ENCODE measurements at regions not wholly inside any gene's neighbourhood (a gene's known extent, or its start where the extent isn't known, plus 50 kb on each side); places are given as distances from the start of the nearest gene placed in this dataset.

GRCh38 chr12:17148706-17149105 is 542.7 kb upstream of the LMO3 start:
- no peak overlapping the region for H3K4me3 ChIP-seq
- DNase-seq (no peak), ATAC-seq (no peak)
- no peaks in the 10 kb centered on the region for H3K36me3 ChIP-seq
- H3K4me1 ChIP-seq, result no peaks in the 10 kb centered on the region
- no peak for TF ChIP-seq CTCF (IDR thresholded peaks at IDR 0.05)
- intact Hi-C loops (cut with DNase I), result no loop called here
- WGBS, 2 donors, result 68 to 71% methylated on average over 3 of the region's 3 CpGs
- H3K27me3 ChIP-seq, result no peaks in the 10 kb centered on the region
- peaks cover 0 to 41% (median 2%) of the 10 kb centered on the region in 11 donors for H3K9me3 ChIP-seq
- no peak overlapping the region for H3K27ac ChIP-seq

- DNase-seq, result no peak
- intact Hi-C loops (cut with DNase I), result no loop called here
- Histone ChIP-seq H3K9me3 (peaks cover 0 to 20% (median 4%) of the 10 kb centered on the region in 11 donors), H3K4me3 (no peak overlapping the region), H3K36me3 (no peaks in the 10 kb centered on the region), H3K4me1 (no peaks in the 10 kb centered on the region), H3K27me3 (no peaks in the 10 kb centered on the region), H3K27ac (no peak overlapping the region)
- no peak for ATAC-seq
- TF ChIP-seq CTCF (IDR thresholded peaks at IDR 0.05), result no peak
- WGBS, 2 donors, result 40 to 45% methylated on average over 2 of the region's 2 CpGs
Measured at GRCh38 chr12:17142856-17143255, 536.9 kb upstream of the LMO3 start.

GRCh38 chr12:17139931-17140330 is 534.0 kb upstream of the LMO3 start:
- no peaks in the 10 kb centered on the region for H3K4me1 ChIP-seq
- no peaks in the 10 kb centered on the region for H3K27me3 ChIP-seq
- peaks cover 0 to 4% (median 0%) of the 10 kb centered on the region in 11 donors for H3K9me3 ChIP-seq
- DNase-seq (no peak), ATAC-seq (no peak)
- intact Hi-C loops (cut with DNase I), result no loop called here
- no peak overlapping the region for H3K4me3 ChIP-seq
- 72 to 75% methylated on average over 2 of the region's 2 CpGs for WGBS, 2 donors
- H3K36me3 ChIP-seq, result no peaks in the 10 kb centered on the region
- no peak overlapping the region for H3K27ac ChIP-seq
- no peak for TF ChIP-seq CTCF (IDR thresholded peaks at IDR 0.05)

GRCh38 chr12:17137396-17137795 is 531.4 kb upstream of the LMO3 start:
- DNase-seq, result no peak
- Histone ChIP-seq H3K4me1 (no peaks in the 10 kb centered on the region), H3K27me3 (no peaks in the 10 kb centered on the region), H3K9me3 (peaks cover 0 to 4% (median 0%) of the 10 kb centered on the region in 11 donors), H3K4me3 (no peak overlapping the region), H3K36me3 (no peaks in the 10 kb centered on the region), H3K27ac (no peak overlapping the region)
- intact Hi-C loops (cut with DNase I), result no loop called here
- no peak for ATAC-seq
- TF ChIP-seq CTCF (IDR thresholded peaks at IDR 0.05), result no peak
- WGBS, 2 donors, result 68 to 78% methylated on average over 3 of the region's 3 CpGs

- DNase-seq (no peak), ATAC-seq (no peak)
- peaks cover 0 to 5% (median 0%) of the 10 kb centered on the region in 11 donors for H3K9me3 ChIP-seq
- H3K4me3 ChIP-seq, result no peak overlapping the region
- no peaks in the 10 kb centered on the region for H3K4me1 ChIP-seq
- no peak for TF ChIP-seq CTCF (IDR thresholded peaks at IDR 0.05)
- no peaks in the 10 kb centered on the region for H3K36me3 ChIP-seq
- intact Hi-C loops (cut with DNase I), result no loop called here
- no peak overlapping the region for H3K27ac ChIP-seq
- H3K27me3 ChIP-seq, result no peaks in the 10 kb centered on the region
Measured at GRCh38 chr12:17134315-17134714, 528.4 kb upstream of the LMO3 start.

Measured in heart right ventricle (tissue), 16 donors.